HG03575 (cell line): ENCODE measurements at regions not wholly inside any gene's neighbourhood (a gene's known extent, or its start where the extent isn't known, plus 50 kb on each side); places are given as distances from the start of the nearest gene placed in this dataset.

Experiments
- ATAC-seq: cut with Tn5 transposase; IDR thresholded peaks from one replicate; pipeline ENCODE4 v1.9.1; 2021; ENCODE audit not compliant: unreplicated experiment, insufficient number of reproducible peaks, low FRiP score; ENCODE audit errors: extremely low read depth

DNA sequence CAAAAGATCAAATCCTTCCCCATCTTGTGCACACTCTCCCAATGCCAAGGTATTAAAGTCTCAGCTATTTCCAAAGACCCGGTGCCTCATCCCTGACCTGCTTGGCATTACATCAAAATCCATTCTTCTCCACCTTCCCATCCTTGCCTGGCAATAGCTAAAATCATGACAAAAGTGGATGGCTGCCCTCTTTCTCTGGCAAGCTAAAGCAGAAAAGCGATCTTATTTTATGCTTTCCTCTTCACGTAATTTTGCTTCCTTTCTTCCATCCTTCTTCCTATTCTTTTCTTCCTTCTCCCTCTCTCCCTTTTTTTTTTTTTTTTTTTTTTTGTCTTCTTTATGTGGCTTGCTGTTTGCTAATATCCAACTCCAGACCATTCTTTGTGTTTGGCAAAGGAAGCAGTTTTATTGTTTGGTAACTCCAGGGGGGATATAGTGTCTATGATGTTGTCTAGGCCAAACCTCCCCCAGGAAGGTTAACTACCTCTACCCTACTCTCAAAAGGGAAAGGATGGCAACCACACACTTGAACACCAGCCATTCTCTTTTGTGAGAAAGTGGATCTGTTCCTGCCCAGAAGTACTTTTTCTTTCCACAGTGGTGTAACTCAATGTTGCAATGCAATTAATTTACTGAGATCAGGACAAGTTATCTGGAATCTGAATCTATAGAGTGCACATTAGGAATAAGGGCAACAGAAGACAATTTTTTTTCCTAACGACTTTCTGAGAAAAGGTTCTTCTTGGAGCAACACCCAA is 120.9 kb upstream of the TMEM161B start:
- ATAC-seq = no peak

DNA sequence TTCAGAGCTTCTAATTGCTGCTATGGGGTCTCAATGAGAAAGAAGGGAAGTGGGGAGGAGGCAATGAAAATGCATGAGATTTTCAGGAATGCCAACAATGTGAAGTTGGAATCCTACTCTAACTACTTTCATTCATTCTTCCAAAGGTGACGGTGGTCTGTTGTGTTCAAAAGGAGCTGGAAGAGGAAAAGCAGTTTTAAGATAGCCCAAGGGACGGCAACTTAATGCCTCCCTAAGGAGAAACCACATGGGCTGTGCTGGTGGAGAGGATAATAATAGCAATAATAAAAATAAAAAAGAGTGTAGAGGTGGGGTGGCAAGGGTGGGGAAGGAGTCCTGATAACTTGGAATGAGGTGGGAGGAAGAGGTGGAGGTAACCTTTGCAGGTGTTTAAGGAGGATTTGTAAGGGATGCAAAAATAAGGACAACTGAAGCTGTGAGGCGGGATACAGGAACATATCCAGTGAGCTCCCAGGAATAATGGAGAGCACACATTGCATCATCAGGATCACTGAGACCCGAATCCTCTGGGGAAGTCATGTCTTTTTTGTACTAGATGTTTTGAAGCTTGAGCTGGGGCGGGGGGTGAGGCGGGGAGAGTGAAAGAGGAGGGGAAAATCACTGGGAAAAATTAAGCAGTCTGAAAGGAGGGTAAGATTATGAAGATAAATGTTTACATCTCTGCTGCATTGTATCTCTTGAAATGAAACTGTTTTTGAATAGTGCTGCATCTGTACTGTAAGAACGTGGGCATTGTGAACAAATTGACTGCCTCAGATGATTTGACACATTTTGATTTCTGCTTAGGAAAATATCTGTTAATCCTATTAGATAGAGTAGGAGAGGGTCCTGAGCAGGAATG is 120.1 kb upstream of the TMEM161B start:
- ATAC-seq = no peak

DNA sequence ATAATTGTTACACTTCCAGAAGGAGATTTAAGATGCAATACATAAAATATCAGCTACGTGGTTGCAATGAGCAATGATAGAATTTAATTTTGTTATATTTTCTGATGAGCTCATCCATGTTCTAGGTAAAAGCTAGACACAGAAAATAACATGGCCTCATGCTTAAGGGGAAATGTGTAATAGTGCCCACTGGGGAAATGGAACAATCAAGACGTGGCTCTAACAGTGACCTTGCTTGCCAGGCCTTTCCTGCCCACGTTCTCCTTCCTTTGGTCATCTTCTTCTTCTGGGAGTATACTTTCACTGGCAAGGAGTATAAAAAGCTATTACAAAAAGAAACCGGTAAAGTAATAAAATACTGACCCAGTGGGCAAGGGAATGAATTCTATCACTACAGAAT is 116.2 kb upstream of the TMEM161B start:
- ATAC-seq = no peak

DNA sequence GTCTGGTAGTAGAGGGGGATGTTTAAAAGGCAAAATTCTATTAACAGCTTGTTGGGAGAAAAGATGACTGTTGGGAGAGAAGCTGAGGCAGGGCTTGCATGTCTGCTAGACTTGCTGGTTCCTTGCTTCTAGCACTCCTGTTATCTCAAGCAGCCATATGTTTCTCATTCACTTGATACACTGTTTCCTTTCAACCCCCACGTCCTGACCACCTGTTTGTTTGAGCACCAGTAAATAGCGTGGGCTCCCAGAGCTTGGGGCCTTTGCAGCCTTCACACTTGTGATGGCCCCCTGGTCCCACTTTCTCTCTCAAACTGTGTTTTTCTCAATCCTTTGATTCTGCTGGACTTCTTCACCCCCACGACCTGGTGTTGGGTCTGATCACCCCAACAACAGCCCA is 111.7 kb upstream of the TMEM161B start:
- ATAC-seq = no peak

DNA sequence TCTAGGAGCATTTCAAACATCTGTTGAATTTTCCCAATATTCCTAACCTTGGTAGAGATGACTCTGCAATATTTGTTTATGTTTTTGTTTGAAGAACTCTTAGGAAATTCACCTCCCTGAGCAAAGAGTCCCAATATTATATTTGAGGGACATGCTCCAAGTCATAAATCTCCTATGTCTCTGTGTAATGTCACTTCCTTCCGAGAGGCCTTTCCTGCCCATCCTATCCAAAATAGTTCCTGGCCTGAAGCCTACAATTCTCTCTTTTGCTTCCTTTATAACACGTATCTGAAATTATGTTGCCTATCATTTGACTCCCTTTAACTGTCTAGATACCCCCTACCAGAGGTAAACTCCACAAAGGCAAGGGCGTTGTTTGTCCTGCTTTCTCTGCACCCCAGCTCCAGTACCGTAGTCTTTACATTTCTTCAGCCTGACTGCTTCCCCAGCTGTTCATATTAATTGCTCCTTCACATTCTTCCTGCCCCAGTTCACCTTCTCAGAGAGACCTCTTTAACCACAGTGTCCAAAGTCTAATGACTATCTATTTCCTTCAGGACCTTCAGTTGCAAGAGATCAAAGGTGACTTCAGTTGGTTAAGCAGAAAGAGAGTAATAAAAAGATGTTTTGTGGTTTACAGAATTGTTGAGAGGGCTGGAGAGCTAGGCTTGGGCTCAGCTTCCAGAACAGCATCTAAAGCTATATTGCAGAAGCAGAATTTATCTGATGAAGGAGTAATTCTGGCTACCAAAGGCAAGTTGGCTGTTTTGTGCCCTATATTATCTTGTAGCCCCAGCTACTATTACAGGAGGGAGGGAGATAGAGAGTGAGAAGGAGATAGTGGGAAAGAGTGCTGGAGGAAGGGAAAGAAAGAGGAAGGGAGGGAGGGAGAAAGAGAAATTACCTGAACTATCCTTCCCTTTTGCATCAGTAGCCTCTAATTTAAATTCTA is 109.3 kb upstream of the TMEM161B start:
- no peak for ATAC-seq

DNA sequence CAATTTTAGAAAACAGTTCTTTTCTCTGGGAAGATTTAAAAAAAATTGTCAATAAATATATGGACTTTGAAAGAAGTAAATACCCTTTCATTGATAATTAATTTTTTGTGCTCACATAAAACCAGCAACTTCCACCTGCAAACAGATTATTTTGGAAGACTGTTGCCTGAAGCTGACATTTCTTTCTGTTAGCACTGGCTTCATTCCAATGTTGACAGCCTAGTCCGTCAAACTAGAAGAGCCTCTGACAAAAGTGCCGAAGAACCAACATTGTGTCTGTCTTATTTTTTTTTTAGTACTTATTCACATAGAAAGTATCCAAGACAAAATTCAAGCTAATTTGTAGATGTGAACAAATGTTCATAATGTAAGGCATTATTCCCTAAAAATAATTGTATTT is 108.6 kb upstream of the TMEM161B start:
- no peak for ATAC-seq

DNA sequence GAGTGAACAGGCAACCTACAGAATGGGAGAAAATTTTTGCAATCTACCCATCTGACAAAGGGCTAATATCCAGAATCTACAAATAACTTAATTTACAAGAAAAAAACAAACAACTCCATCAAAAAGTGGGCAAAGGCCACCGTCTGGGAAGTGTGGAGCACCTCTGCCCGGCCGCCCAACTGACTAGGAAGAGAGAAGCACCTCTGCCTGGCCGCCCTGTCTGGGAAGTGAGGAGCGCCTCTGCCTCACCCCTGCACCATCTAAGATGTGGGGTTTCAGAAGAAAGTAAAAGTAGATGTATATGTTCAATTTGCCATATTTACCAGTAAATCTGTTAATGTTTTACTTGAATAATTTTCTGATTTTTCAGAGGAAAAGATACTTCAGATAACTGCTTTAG is 108.1 kb upstream of the TMEM161B start:
- ATAC-seq = no peak

DNA sequence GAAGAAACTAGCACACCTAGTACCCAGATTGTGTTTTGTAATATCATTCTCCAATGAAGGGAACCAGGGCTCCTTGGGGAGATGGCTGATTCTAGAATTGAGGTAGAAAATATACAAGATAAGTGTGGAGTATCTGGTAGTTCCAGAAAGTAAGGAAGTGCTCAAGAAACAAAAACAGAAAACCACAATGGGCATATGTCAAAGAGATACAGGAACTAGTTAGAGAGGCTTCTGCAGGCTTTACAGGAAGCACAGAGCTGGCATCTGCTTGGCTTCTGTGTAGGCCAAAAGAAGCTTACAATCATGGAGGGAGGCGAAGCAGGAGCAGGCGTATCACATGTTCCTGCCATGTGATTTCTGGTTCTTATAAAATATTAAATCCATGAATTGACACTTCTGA is 105.7 kb upstream of the TMEM161B start:
- ATAC-seq = no peak

DNA sequence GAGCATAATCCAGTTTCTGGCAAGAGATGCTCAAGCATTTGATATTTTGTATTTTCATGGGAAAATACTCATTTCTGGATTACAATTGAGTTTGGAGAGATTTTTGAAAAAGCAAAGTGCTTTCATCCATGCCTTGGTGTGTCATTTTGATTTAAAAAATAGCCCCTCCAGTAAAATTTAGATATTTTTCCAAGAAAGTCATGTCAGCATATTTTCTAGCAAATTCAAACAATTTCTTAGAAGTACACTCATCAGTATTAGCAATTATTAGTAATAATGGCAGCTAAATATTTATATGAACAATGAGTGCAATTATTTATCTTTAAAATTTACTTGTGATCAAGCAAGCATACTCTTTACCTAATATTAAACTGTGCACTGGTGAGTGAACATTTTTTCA is 102.2 kb upstream of the TMEM161B start:
- no peak for ATAC-seq

DNA sequence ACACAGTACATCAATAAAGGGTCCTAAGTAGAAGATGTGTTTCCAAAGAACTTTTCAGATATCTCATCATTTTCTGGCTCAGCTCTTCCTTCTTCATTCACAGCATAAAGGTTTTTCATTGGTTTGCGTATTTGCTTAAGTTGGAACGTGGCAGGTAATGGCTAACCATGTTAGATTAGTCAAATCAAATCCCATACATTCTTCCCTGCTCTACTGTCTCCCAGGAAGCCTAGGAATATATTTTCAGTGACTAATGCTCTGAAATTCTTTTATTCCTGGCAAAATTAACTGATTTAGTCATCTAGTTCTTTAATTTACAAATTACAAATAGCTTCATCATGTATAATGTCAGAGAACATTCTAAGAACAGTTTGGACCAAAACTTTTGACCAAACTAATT is 99.6 kb upstream of the TMEM161B start:
- ATAC-seq = no peak

DNA sequence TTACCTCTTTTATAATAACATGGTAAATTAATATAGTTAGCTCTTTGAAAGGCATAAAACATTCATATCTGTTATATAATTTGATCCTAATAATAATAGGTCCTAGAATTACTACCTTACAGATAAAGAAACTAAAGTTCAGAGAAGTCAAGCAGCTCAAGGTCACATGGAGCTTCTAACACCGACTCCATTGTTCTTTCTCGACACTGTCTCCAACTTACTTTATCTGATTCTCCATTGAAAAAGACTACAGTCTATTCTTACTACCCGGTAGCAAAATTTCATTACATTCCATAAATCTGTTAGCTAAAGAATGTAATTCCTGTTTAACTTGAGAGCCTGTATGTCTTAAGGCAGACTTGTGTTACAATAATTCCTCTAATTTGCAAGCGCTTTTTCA is 96.3 kb upstream of the TMEM161B start:
- ATAC-seq = no peak

DNA sequence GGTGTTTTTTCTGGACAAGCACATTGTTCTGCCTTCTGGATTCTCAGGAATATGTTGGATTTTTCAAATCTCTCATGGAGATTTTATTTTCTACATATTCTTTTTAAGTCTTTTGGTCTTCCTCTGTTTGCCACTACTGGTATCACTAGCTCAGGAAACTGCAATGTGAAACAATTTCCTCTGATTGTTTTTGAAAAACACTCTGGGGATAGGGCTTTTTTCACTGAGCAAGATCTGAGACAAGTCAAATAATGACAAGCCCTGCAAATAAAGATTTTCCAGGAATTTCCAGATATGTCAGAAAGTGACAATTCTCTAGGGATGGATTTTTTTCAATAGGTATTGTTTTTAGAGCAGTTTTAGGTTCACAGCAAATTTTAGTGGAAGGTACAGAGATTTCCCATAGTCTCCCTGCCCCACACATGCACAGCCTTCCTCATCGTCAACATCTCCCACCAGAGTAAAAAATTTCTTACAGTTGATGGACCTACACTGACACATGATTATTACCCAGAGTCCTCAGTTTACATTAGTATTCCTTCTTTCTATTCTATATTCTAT is 86.9 kb upstream of the TMEM161B start:
- ATAC-seq = no peak

DNA sequence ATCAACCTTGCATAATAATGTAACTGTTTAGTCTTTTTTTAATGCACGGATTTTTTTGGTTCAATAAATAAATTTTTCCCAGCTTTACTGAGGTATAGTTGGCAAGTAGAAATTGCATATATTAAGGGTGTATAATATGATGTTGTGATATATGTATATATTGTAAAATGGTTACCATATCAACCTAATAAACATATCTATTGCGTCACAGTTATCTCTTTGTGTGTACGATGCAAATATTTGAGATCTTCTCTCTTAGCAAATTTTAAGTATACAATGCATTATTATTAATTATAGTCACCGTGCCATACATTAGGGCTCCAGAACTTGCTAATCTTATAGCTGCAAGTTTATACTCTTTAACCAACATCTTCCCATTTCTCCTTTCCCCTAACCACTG is 57.2 kb upstream of the TMEM161B start:
- ATAC-seq = no peak

DNA sequence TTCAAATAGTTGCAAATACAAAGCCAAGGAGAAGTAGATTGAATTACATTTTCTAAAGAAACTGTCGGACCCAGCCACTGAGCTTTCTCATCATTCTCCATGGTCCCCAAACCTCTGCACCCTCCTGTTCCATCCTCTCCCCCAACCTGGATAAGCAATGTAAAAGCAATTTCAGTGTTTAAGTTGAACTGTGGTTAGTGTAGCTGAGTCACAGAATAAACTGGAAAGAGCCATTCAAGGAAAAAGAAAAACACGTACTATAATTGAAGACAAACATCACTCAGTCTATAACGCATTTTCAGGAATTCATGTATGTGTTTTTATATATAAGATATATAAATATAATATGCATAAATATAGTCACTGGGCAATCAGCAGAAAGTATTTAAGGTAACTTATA is 54.1 kb upstream of the TMEM161B start:
- ATAC-seq = no peak
